OCI-LY7 (cell line): ENCODE measurements at regions not wholly inside any gene's neighbourhood (a gene's known extent, or its start where the extent isn't known, plus 50 kb on each side); places are given as distances from the start of the nearest gene placed in this dataset.

ENCODE experiments used
- BruUV-seq: library from RNA; stranded (reverse); fragments of 400-500 nt; replicated peaks from 2 replicates; lab custom pipeline; 2021; lab: Mats Ljungman, UMichigan
- CTCF ChIA-PET: fragments of 300-600 bp; sonication (Branson Sonifier 250); formaldehyde crosslinking; loops from one replicate; lab custom pipeline; 2022; ENCODE audit warnings: antibody characterized with exemption; ENCODE audit not compliant: unreplicated experiment; lab: Charles Lee
- POLR2A ChIA-PET: fragments of 300-600 bp; sonication (Branson Sonifier 250); formaldehyde crosslinking; loops from one replicate; lab custom pipeline; 2022; ENCODE audit warnings: antibody characterized with exemption; lab: Charles Lee
- DNase-seq: peaks from one replicate; pipeline ENCODE4 v3.0.0-alpha.2; 2015; ENCODE audit warnings: low spot score
- H2AFZ ChIP-seq: fragments of 200-600 bp; sonication (generic), shearing (Covaris generic); 2 replicates; pipeline ENCODE4 v1.6.1; 2014; ENCODE audit warnings: mild to moderate bottlenecking, antibody characterized with exemption, low read length, moderate library complexity
- H3K27ac ChIP-seq: fragments of 200-600 bp; sonication (generic); 2 replicates; pipeline ENCODE4 v1.5.1; 2014; ENCODE audit warnings: mixed run types, low read depth, mild to moderate bottlenecking, moderate library complexity, low read length, inconsistent platforms; ENCODE audit not compliant: poor library complexity, severe bottlenecking
- H3K36me3 ChIP-seq: fragments of 200-600 bp; sonication (generic); 2 replicates; pipeline ENCODE4 v1.6.1; 2014; ENCODE audit warnings: mild to moderate bottlenecking, antibody characterized with exemption, low read length, moderate library complexity, mixed read lengths; ENCODE audit not compliant: insufficient read depth
- H3K4me1 ChIP-seq: fragments of 200-600 bp; sonication (generic); 2 replicates; pipeline ENCODE4 v1.5.1; 2014; ENCODE audit warnings: mild to moderate bottlenecking, low read length; ENCODE audit not compliant: insufficient read depth, poor library complexity, severe bottlenecking
- H3K4me2 ChIP-seq: fragments of 200-600 bp; sonication (generic); 2 replicates; pipeline ENCODE4 v1.6.1; 2014; ENCODE audit warnings: mild to moderate bottlenecking, low read length
- H3K4me3 ChIP-seq: fragments of 200-600 bp; sonication (generic); 2 replicates; pipeline ENCODE4 v1.5.1; 2014; ENCODE audit warnings: mild to moderate bottlenecking, low read depth, low read length; ENCODE audit not compliant: poor library complexity, severe bottlenecking
- H3K79me2 ChIP-seq: fragments of 200-600 bp; sonication (generic); 2 replicates; pipeline ENCODE4 v1.6.1; 2016; ENCODE audit warnings: low read depth, mild to moderate bottlenecking, low read length, moderate library complexity, mixed read lengths; ENCODE audit not compliant: insufficient read depth
- H3K9me2 ChIP-seq: fragments of 200-600 bp; sonication (generic); 2 replicates; pipeline ENCODE4 v1.6.1; 2016; ENCODE audit warnings: mild to moderate bottlenecking, low read length, mixed read lengths; ENCODE audit not compliant: insufficient read depth
- H3K9me3 ChIP-seq: fragments of 200-600 bp; sonication (generic); 2 replicates; pipeline ENCODE4 v1.6.1; 2014; ENCODE audit warnings: mild to moderate bottlenecking, mixed run types, low read length, mixed read lengths
- H4K20me1 ChIP-seq: fragments of 200-600 bp; sonication (generic); 2 replicates; pipeline ENCODE4 v1.6.1; 2014; ENCODE audit warnings: mild to moderate bottlenecking, antibody characterized with exemption, low read length, moderate library complexity, mixed read lengths; ENCODE audit not compliant: insufficient read depth
- EZH2phosphoT487 ChIP-seq: fragments of 200-600 bp; sonication (generic); IDR thresholded peaks from 2 replicates; pipeline ENCODE4 v1.6.1; 2018; ENCODE audit warnings: low read depth, borderline replicate concordance, mild to moderate bottlenecking, mixed run types, antibody characterized with exemption, low read length, moderate library complexity, mixed read lengths
- intact Hi-C: fragments of 100-400 bp; cut with micrococcal nuclease; formaldehyde crosslinking; loops from one replicate; pipeline ENCODE4 v1.10.0; 2022; ENCODE audit not compliant: unreplicated experiment
- TF ChIP-seq, protein P1 (sequence below): fragments of 200-600 bp; sonication (generic); conservative IDR thresholded peaks from 2 replicates; pipeline ENCODE4 v1.5.1; 2014; ENCODE audit warnings: mild to moderate bottlenecking, antibody characterized with exemption, low read length, moderate library complexity, mixed read lengths

DNA sequence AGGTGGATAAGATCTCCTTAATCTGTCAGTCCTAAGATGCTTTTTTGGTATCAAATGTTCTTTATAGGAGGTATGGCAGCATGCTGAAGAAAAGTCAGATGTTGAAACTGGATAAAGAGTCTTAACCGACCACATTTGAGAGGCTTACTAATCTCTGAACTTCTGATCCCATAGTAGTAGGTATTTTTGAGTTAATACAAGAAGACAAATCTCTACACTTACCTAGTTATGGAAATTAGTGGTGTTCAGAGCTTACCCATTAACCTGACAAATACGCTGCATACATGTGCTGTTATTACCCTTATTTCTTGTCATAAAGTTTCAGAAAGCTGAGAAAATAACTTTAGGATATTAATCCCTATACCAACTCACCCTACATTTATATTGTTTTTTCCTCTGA is 83.0 kb downstream of the ISL1 start:
- Histone ChIP-seq H3K4me2 (no peak overlapping the region), H3K4me3 (no peak overlapping the region), H3K4me1 (no peaks in the 10 kb centered on the region), H3K9me2 (no peaks in the 10 kb centered on the region), H3K9me3 (no peaks in the 10 kb centered on the region), H3K79me2 (no peaks in the 10 kb centered on the region), H3K36me3 (no peaks in the 10 kb centered on the region), H2AFZ (no peak overlapping the region), H3K27ac (no peak overlapping the region), H4K20me1 (no peaks in the 10 kb centered on the region)
- no TSS peak for BruUV-seq
- TF ChIP-seq, protein P1, sequence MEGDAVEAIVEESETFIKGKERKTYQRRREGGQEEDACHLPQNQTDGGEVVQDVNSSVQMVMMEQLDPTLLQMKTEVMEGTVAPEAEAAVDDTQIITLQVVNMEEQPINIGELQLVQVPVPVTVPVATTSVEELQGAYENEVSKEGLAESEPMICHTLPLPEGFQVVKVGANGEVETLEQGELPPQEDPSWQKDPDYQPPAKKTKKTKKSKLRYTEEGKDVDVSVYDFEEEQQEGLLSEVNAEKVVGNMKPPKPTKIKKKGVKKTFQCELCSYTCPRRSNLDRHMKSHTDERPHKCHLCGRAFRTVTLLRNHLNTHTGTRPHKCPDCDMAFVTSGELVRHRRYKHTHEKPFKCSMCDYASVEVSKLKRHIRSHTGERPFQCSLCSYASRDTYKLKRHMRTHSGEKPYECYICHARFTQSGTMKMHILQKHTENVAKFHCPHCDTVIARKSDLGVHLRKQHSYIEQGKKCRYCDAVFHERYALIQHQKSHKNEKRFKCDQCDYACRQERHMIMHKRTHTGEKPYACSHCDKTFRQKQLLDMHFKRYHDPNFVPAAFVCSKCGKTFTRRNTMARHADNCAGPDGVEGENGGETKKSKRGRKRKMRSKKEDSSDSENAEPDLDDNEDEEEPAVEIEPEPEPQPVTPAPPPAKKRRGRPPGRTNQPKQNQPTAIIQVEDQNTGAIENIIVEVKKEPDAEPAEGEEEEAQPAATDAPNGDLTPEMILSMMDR = no peak
- TF ChIP-seq EZH2phosphoT487 = no peak
- no peak for DNase-seq
- ChIA-PET CTCF (no interaction called here), POLR2A (no interaction called here)
- intact Hi-C loops = no loop called here

GRCh38 chr5:51468196-51468595 is 84.9 kb downstream of the ISL1 start:
- Histone ChIP-seq H3K27ac (no peak overlapping the region), H3K9me2 (no peaks in the 10 kb centered on the region), H3K4me2 (no peak overlapping the region), H4K20me1 (no peaks in the 10 kb centered on the region), H3K4me3 (no peak overlapping the region), H3K36me3 (no peaks in the 10 kb centered on the region), H2AFZ (no peak overlapping the region), H3K9me3 (no peaks in the 10 kb centered on the region), H3K4me1 (no peaks in the 10 kb centered on the region), H3K79me2 (no peaks in the 10 kb centered on the region)
- ChIA-PET CTCF (no interaction called here), POLR2A (no interaction called here)
- no peak for TF ChIP-seq EZH2phosphoT487
- TF ChIP-seq, protein P1 = no peak
- BruUV-seq = no TSS peak
- DNase-seq = no peak
- intact Hi-C loops = no loop called here

GRCh38 chr5:51471630-51472029 is 88.4 kb downstream of the ISL1 start:
- BruUV-seq = no TSS peak
- H3K4me1 ChIP-seq = no peaks in the 10 kb centered on the region
- no peak overlapping the region for H2AFZ ChIP-seq
- no peaks in the 10 kb centered on the region for H3K79me2 ChIP-seq
- CTCF ChIA-PET = no interaction called here
- TF ChIP-seq, protein P1 = no peak
- TF ChIP-seq EZH2phosphoT487 = no peak
- POLR2A ChIA-PET = no interaction called here
- H3K4me2 ChIP-seq = no peak overlapping the region
- no peaks in the 10 kb centered on the region for H4K20me1 ChIP-seq
- no peak overlapping the region for H3K4me3 ChIP-seq
- no peaks in the 10 kb centered on the region for H3K9me3 ChIP-seq
- no peak overlapping the region for H3K27ac ChIP-seq
- intact Hi-C loops = no loop called here
- DNase-seq = no peak
- no peaks in the 10 kb centered on the region for H3K9me2 ChIP-seq
- H3K36me3 ChIP-seq = no peaks in the 10 kb centered on the region
